GM12892 (cell line): ENCODE measurements at regions not wholly inside any gene's neighbourhood (a gene's known extent, or its start where the extent isn't known, plus 50 kb on each side); places are given as distances from the start of the nearest gene placed in this dataset.

Experiments
- POLR2A ChIP-seq: IDR thresholded peaks from 2 replicates; pipeline ENCODE4 v1.6.1; 2011; ENCODE audit warnings: low read depth, low read length, control low read depth
- POLR2AphosphoS5 ChIP-seq: IDR thresholded peaks from 2 replicates; pipeline ENCODE4 v1.6.1; 2011; ENCODE audit warnings: low read depth, low read length, control low read depth
- TAF1 ChIP-seq: IDR thresholded peaks from 2 replicates; pipeline ENCODE4 v1.6.1; 2011; ENCODE audit warnings: low read depth, mild to moderate bottlenecking, control low read depth, low read length, borderline replicate concordance

DNA sequence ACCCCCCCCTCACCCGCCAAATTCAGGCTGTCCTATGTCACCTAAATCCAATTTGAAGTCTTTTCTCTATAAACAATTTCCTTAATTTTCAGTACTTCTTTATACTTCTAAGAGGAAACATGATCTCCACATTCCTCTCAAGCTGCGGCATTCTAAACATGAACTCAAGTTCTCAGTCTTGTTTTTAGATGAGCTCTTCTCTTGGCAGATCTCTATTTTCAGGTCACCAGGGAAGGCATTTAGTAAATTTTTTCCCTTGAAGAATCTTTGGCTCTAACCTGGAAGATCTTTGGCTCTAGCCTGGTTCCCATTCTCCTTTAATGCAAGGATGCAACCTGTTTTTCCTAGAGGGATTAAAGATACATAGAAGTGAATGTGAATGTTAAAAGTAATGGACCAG, 193.4 kb downstream of the ATG4C start:
- TF ChIP-seq POLR2A: no peak
- TF ChIP-seq POLR2AphosphoS5: no peak
- no peak for TF ChIP-seq TAF1
